A673 (cell line): ENCODE measurements at regions not wholly inside any gene's neighbourhood (a gene's known extent, or its start where the extent isn't known, plus 50 kb on each side); places are given as distances from the start of the nearest gene placed in this dataset.
"Not testable (repeated sequence)": the region's sequence is repeated elsewhere in the genome, so short reads cannot be mapped to it uniquely, and the experiment has no call there.

Experiments
- BruUV-seq: library from RNA; stranded (reverse); fragments of 400-500 nt; replicated peaks from 2 replicates; lab custom pipeline; 2021; lab: Mats Ljungman, UMichigan
- CTCF ChIA-PET: fragments of 300-600 bp; sonication (Branson Sonifier 250); formaldehyde crosslinking; loops from one replicate; lab custom pipeline; 2022; ENCODE audit warnings: antibody characterized with exemption; lab: Charles Lee
- POLR2A ChIA-PET: fragments of 300-600 bp; sonication (Branson Sonifier 250); formaldehyde crosslinking; loops from one replicate; lab custom pipeline; 2022; ENCODE audit warnings: antibody characterized with exemption; ENCODE audit not compliant: low non-redundant PET; lab: Charles Lee
- DNase-seq: peaks from one replicate; pipeline ENCODE4 v3.0.0-alpha.2; 2015; ENCODE audit warnings: low spot score
- H3K27ac ChIP-seq: fragments of 200-600 bp; sonication (generic); 2 replicates; pipeline ENCODE4 v1.5.1; 2016; ENCODE audit warnings: mixed run types, low read depth, mild to moderate bottlenecking, mixed read lengths, antibody characterized with exemption, low read length; ENCODE audit not compliant: poor library complexity, severe bottlenecking
- H3K27me3 ChIP-seq: fragments of 200-600 bp; sonication (generic); replicated peaks from 2 replicates; pipeline ENCODE4 v1.6.1; 2017; ENCODE audit warnings: mixed run types, low read depth, mild to moderate bottlenecking, mixed read lengths, antibody characterized with exemption, low read length; ENCODE audit not compliant: insufficient read depth, poor library complexity
- H3K36me3 ChIP-seq: fragments of 200-600 bp; sonication (generic); 2 replicates; pipeline ENCODE4 v1.6.1; 2016; ENCODE audit warnings: mixed run types, mild to moderate bottlenecking, mixed read lengths, antibody characterized with exemption, low read length; ENCODE audit not compliant: insufficient read depth, poor library complexity, severe bottlenecking
- H3K4me1 ChIP-seq: fragments of 200-600 bp; sonication (generic); 2 replicates; pipeline ENCODE4 v1.6.1; 2017; ENCODE audit warnings: mixed run types, mild to moderate bottlenecking, mixed read lengths, antibody characterized with exemption, low read length; ENCODE audit not compliant: insufficient read depth, poor library complexity, severe bottlenecking
- H3K4me3 ChIP-seq: fragments of 200-600 bp; sonication (generic); 2 replicates; pipeline ENCODE4 v1.5.1; 2016; ENCODE audit warnings: low read depth, mixed run types, mild to moderate bottlenecking, mixed read lengths, low read length; ENCODE audit not compliant: poor library complexity, severe bottlenecking
- H3K9me3 ChIP-seq: fragments of 200-600 bp; sonication (generic); 2 replicates; pipeline ENCODE4 v1.6.1; 2016; ENCODE audit warnings: mixed run types, low read depth, mild to moderate bottlenecking, mixed read lengths, antibody characterized with exemption, low read length; ENCODE audit not compliant: poor library complexity, severe bottlenecking
- EZH2 ChIP-seq: fragments of 200-600 bp; sonication (generic); IDR thresholded peaks from 2 replicates; pipeline ENCODE4 v1.6.1; 2017; ENCODE audit warnings: borderline replicate concordance, low read depth, mild to moderate bottlenecking, mixed read lengths, antibody characterized with exemption, low read length; ENCODE audit not compliant: poor library complexity, severe bottlenecking
- intact Hi-C: fragments of 100-400 bp; cut with micrococcal nuclease; formaldehyde crosslinking; loops from one replicate; pipeline ENCODE4 v1.10.0; 2022; ENCODE audit not compliant: unreplicated experiment
- TF ChIP-seq, protein P1 (sequence below): fragments of 300-800, 200-600 bp; sonication (generic); conservative IDR thresholded peaks from 2 replicates; pipeline ENCODE4 v1.5.1; 2017; ENCODE audit warnings: low read depth, mild to moderate bottlenecking, antibody characterized with exemption, low read length, moderate library complexity, mixed read lengths

DNA sequence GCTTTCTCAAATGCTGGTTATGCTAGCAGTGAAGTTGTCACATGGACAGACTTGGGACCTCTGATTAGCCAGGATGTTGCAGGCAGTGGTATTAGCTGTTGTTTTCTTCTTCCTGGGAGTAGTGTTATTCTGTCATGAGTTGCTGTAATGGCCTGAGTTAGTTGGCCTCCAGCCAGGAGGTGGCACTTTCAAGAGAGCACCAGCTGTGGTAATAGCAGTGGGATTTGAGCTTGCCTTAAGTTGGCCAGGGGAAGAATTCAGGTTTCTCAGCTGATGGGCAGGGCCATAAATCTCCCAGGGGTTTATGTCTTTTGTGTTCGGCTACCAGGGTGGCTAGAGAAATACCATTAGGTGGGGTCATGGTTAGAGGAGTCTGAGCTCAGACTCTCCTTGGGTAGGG, 132.6 kb downstream of the GLUD2 start:
- intact Hi-C loops: no loop called here
- ChIA-PET POLR2A (no interaction called here), CTCF (no interaction called here)
- Histone ChIP-seq H3K4me3 (no peak overlapping the region), H3K9me3 (no peaks in the 10 kb centered on the region), H3K27me3 (no peaks in the 10 kb centered on the region), H3K36me3 (no peaks in the 10 kb centered on the region), H3K27ac (no peak overlapping the region), H3K4me1 (no peaks in the 10 kb centered on the region)
- no TSS peak for BruUV-seq
- TF ChIP-seq, protein P1, sequence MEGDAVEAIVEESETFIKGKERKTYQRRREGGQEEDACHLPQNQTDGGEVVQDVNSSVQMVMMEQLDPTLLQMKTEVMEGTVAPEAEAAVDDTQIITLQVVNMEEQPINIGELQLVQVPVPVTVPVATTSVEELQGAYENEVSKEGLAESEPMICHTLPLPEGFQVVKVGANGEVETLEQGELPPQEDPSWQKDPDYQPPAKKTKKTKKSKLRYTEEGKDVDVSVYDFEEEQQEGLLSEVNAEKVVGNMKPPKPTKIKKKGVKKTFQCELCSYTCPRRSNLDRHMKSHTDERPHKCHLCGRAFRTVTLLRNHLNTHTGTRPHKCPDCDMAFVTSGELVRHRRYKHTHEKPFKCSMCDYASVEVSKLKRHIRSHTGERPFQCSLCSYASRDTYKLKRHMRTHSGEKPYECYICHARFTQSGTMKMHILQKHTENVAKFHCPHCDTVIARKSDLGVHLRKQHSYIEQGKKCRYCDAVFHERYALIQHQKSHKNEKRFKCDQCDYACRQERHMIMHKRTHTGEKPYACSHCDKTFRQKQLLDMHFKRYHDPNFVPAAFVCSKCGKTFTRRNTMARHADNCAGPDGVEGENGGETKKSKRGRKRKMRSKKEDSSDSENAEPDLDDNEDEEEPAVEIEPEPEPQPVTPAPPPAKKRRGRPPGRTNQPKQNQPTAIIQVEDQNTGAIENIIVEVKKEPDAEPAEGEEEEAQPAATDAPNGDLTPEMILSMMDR: no peak
- TF ChIP-seq EZH2: no peak
- peak; percentile 42 for DNase-seq

DNA sequence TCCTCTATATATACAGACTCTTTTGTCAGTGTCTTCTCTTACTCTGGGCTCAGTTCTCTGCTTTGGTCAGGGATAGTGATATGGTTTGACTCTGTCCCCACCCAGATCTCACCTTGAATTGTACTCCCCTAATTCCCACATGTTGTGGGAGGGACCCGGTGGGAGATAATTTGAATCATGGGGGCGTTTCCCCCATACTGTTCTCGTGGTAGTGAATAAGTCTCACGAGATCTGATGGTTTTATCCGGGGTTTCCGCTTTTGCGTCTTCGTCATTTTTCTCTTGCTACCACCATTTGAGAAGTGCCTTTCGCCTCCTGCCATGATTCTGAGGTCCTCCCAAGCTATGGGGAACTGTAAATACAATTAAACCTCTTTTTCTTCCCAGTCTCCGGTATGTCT, 144.4 kb downstream of the GLUD2 start:
- intact Hi-C loops: no loop called here
- Histone ChIP-seq H3K4me1 (no peaks in the 10 kb centered on the region), H3K27me3 (no peaks in the 10 kb centered on the region), H3K4me3 (no peak overlapping the region), H3K36me3 (no peaks in the 10 kb centered on the region), H3K9me3 (no peaks in the 10 kb centered on the region), H3K27ac (no peak overlapping the region)
- ChIA-PET POLR2A (no interaction called here), CTCF (no interaction called here)
- TF ChIP-seq EZH2: no peak
- TF ChIP-seq, protein P1: no peak
- BruUV-seq: no TSS peak
- no peak for DNase-seq

DNA sequence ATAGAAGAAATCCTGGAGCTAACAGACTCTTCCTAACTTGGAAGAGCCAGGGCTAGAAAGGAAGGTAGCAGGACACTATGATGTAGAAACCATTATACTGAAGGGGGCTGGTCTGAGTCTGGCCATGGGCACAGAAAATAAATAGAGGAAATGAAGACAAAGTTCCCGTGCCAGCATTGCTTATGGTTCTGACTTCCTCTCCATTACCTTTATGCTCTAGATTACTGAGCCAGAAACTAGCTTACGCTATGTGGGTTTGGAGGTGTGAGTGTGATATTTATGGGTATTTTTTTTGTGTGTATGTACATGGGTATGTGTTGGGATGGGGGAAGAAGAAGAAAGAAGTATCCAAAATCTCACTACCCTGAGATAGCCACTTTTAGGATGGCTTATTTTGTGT, 148.3 kb downstream of the GLUD2 start:
- POLR2A ChIA-PET: no interaction called here
- intact Hi-C loops: no loop called here
- no peak overlapping the region for H3K27ac ChIP-seq
- TF ChIP-seq, protein P1: no peak
- BruUV-seq: no TSS peak
- H3K4me3 ChIP-seq: no peak overlapping the region
- H3K36me3 ChIP-seq: no peaks in the 10 kb centered on the region
- no peaks in the 10 kb centered on the region for H3K9me3 ChIP-seq
- CTCF ChIA-PET: no interaction called here
- H3K4me1 ChIP-seq: no peaks in the 10 kb centered on the region
- H3K27me3 ChIP-seq: no peaks in the 10 kb centered on the region
- no peak for DNase-seq

DNA sequence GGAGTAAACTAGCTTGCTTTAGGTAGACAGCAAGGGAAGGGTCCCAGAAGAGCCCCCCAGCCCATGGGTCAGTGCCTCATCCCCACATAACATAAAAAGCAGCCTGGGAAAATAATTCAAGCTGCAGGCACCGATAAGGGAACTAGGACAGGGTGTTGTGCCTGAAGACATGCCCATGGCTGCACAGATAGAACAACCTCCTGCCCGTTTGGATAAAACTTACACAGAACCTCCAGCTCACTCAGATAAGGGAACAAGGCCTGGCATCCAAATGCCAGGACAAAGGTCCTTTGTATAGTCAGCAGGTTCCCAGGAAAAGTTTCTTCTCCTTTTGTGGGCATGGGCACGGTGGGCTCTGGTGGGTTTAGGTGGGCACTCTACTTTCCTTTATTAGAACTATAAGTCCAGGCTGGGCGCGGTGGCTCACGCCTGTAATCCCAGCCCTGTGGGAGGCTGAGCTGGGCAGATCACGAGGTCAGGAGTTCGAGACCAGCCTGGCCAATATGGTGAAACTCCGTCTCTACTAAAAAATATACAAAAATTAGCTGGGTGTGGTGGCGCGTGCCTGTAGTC, 149.5 kb downstream of the GLUD2 start:
- H3K36me3 ChIP-seq, H3K27me3 ChIP-seq, H3K9me3 ChIP-seq, H3K27ac ChIP-seq, CTCF ChIA-PET, POLR2A ChIA-PET, DNase-seq, intact Hi-C loops, H3K4me1 ChIP-seq, H3K4me3 ChIP-seq, BruUV-seq: not testable (repeated sequence)
